HEK293 (cell line): ENCODE measurements at regions not wholly inside any gene's neighbourhood (a gene's known extent, or its start where the extent isn't known, plus 50 kb on each side); places are given as distances from the start of the nearest gene placed in this dataset.

Experiments used
- CTCF ChIP-seq: fragments of 450-650 bp; formaldehyde crosslinking; IDR thresholded peaks from 2 replicates; pipeline ENCODE4 v1.5.1; 2016; ENCODE audit warnings: missing biosample characterization, missing genetic modification characterization
- MYNN ChIP-seq: fragments of 450-650 bp; formaldehyde crosslinking; IDR thresholded peaks from 2 replicates; pipeline ENCODE4 v1.5.1; 2016; ENCODE audit warnings: missing biosample characterization, missing genetic modification characterization, borderline replicate concordance
- ZNF146 ChIP-seq: fragments of 450-650 bp; formaldehyde crosslinking; IDR thresholded peaks from 2 replicates; pipeline ENCODE4 v1.5.1; 2016; ENCODE audit warnings: missing biosample characterization, missing genetic modification characterization
- ZNF416 ChIP-seq: fragments of 450-650 bp; formaldehyde crosslinking; IDR thresholded peaks from 2 replicates; pipeline ENCODE4 v1.5.1; 2016; ENCODE audit warnings: missing biosample characterization, missing genetic modification characterization
- ZNF473 ChIP-seq: fragments of 450-650 bp; formaldehyde crosslinking; IDR thresholded peaks from 2 replicates; pipeline ENCODE4 v1.5.1; 2017; ENCODE audit warnings: missing biosample characterization, missing genetic modification characterization
- ZNF521 ChIP-seq: fragments of 450-650 bp; formaldehyde crosslinking; IDR thresholded peaks from 2 replicates; pipeline ENCODE4 v1.5.1; 2017; ENCODE audit warnings: missing biosample characterization, mild to moderate bottlenecking, missing genetic modification characterization
- ZNF830 ChIP-seq: fragments of 450-650 bp; IDR thresholded peaks from 2 replicates; pipeline ENCODE4 v1.5.0; 2018; ENCODE audit warnings: missing biosample characterization, missing genetic modification characterization, low read depth, mild to moderate bottlenecking, moderate library complexity

- TF ChIP-seq ZNF521 (tag by site-specific recombination) (no peak), CTCF (tag by site-specific recombination) (no peak), ZNF146 (tag by site-specific recombination) (no peak), ZNF473 (no peak), ZNF416 (no peak), ZNF830 (tag by site-specific recombination) (no peak), MYNN (tag by site-specific recombination) (no peak)
These were observed 304.7 kb downstream of the WDR11 start for GRCh38 chr10:121155742-121156474.
